ENCODE measurements at regions not wholly inside any gene's neighbourhood (a gene's known extent, or its start where the extent isn't known, plus 50 kb on each side); places are given as distances from the start of the nearest gene placed in this dataset.

DNA sequence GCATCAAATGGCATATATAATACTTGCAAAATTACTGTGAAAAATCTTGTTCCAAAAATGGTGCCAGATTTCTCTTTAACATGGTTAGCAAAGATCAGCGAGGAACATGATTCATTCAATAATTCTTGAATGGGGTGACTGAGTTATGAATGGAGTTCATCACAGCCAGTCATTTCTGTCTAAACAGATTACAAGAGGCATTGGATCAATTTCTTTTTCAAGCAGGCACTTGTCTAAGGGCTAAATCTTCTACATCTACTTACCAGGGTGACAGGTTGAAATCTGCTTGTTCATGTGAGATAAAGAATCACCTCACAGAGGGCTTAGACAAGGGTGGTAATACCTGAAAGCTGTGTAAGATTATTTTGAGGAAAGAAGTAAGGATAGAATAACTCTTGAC lies 247.7 kb downstream of the ATP23 start:
- no peak for DNase-seq (ENCODE audit: low read depth)
- Histone ChIP-seq H3K27me3 (ENCODE audit: control insufficient read depth, insufficient read depth, low read length) (no peaks in the 10 kb centered on the region), H3K4me3 (ENCODE audit: low read depth, low read length) (no peak overlapping the region), H3K36me3 (ENCODE audit: control insufficient read depth, insufficient read depth, low read length) (no peaks in the 10 kb centered on the region)
- TF ChIP-seq, protein P1, sequence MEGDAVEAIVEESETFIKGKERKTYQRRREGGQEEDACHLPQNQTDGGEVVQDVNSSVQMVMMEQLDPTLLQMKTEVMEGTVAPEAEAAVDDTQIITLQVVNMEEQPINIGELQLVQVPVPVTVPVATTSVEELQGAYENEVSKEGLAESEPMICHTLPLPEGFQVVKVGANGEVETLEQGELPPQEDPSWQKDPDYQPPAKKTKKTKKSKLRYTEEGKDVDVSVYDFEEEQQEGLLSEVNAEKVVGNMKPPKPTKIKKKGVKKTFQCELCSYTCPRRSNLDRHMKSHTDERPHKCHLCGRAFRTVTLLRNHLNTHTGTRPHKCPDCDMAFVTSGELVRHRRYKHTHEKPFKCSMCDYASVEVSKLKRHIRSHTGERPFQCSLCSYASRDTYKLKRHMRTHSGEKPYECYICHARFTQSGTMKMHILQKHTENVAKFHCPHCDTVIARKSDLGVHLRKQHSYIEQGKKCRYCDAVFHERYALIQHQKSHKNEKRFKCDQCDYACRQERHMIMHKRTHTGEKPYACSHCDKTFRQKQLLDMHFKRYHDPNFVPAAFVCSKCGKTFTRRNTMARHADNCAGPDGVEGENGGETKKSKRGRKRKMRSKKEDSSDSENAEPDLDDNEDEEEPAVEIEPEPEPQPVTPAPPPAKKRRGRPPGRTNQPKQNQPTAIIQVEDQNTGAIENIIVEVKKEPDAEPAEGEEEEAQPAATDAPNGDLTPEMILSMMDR (IDR thresholded peaks at IDR 0.05; ENCODE audit: insufficient read depth, low read length, poor library complexity, severe bottlenecking): no peak

DNA sequence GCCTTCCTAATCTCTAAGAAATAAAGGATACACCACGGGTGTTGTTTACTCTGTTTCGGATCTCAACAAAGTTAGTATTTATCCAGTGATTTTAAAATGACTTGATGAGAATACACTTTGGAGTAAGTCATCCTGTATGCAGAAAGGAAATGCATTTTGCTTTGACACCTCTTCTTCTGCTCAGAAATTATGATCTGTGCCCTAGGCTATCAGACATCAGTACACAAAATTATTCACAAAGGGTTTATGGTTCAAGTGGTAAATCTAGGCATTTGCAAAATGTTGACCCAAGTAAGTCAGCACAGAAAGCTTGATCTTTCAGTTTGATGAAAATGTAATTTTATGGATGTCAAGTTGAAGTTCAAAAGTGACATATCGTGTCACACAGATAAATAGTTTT lies 248.5 kb downstream of the ATP23 start:
- H3K4me3 ChIP-seq (ENCODE audit: low read depth, low read length): no peak overlapping the region
- TF ChIP-seq, protein P1 (IDR thresholded peaks at IDR 0.05; ENCODE audit: insufficient read depth, low read length, poor library complexity, severe bottlenecking): no peak
- H3K36me3 ChIP-seq (ENCODE audit: control insufficient read depth, insufficient read depth, low read length): no peaks in the 10 kb centered on the region
- no peaks in the 10 kb centered on the region for H3K27me3 ChIP-seq (ENCODE audit: control insufficient read depth, insufficient read depth, low read length)
- DNase-seq (ENCODE audit: low read depth): no peak

DNA sequence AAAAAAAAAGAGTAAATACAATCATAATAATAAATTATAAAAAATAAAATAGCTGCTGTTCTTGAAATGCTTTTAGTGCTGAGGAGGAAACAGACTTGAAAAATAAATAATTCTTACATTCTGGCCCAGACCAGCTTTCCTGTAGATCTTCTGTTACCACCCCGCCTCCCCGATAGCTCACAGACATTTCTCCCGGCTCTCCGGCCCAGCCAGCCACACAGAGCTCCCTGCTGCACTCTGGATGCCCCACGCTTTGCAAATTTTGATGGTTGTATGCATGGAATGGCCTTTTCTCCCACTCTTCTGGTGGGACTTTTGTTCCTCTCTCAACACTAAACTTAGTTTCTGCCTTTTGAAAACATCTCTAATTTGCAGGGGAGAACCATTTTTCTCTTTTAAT lies 249.3 kb downstream of the ATP23 start:
- no peaks in the 10 kb centered on the region for H3K36me3 ChIP-seq (ENCODE audit: control insufficient read depth, insufficient read depth, low read length)
- no peak overlapping the region for H3K4me3 ChIP-seq (ENCODE audit: low read depth, low read length)
- no peaks in the 10 kb centered on the region for H3K27me3 ChIP-seq (ENCODE audit: control insufficient read depth, insufficient read depth, low read length)
- DNase-seq (ENCODE audit: low read depth): no peak
- TF ChIP-seq, protein P1 (IDR thresholded peaks at IDR 0.05; ENCODE audit: insufficient read depth, low read length, poor library complexity, severe bottlenecking): no peak

DNA sequence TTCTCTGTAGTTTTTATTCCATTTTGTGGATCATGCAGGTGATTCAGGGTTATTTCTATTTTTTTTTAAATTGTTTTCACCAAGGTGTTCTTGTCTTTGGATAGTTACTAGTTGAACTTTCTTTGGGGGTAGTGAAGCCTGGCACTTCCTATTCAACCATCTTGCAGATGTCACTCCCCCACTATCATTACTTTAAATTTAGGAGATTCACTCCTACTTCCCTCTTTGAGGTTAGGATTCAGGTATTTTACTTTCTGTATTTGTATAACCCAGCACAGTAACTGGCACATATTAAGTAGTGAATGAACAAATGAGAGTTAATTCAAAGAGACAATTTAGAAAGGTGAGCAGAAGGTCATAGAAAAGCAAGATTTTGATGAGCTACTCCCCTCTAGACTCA lies 255.6 kb downstream of the ATP23 start:
- DNase-seq (ENCODE audit: low read depth): no peak
- no peaks in the 10 kb centered on the region for H3K36me3 ChIP-seq (ENCODE audit: control insufficient read depth, insufficient read depth, low read length)
- TF ChIP-seq, protein P1 (IDR thresholded peaks at IDR 0.05; ENCODE audit: insufficient read depth, low read length, poor library complexity, severe bottlenecking): no peak
- H3K27me3 ChIP-seq (ENCODE audit: control insufficient read depth, insufficient read depth, low read length): no peaks in the 10 kb centered on the region
- no peak overlapping the region for H3K4me3 ChIP-seq (ENCODE audit: low read depth, low read length)

DNA sequence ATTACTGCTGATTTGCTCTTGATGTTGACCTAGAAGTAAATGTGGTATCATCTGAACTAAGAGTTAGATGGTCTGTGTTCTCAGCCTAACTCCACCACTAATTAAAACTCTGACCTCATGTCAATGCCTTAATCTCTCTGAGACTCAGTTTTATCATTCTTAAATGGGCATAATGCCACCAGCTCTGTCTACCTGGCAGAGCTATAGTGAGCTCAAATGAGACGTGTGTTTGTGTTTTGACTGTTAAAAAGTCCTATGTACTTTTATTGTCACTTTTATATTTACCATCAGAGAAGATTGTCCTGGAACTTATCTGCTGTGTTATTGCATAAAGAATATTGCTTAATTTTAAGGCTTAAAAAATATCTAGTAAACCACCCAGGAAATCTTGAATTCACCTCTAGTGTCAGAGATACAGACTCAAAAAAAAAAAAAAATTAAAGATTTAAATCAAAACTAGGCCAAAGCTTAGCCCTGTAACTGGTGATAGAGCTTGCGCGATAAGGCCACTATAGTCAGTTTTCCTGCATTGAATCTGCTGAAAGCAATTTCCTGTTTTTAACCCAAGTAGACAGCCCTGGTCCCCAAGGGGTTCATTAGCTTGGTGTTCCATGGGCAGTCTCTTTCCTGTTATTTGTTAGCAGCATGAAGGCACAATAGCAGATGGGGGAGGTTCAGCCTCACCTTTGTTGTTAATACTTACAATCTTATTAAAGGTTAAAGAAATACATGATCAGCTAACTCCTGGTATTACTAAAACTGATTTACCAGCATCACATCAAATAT lies 261.8 kb downstream of the ATP23 start:
- H3K27me3 ChIP-seq (ENCODE audit: control insufficient read depth, insufficient read depth, low read length): no peaks in the 10 kb centered on the region
- TF ChIP-seq, protein P1 (IDR thresholded peaks at IDR 0.05; ENCODE audit: insufficient read depth, low read length, poor library complexity, severe bottlenecking): no peak
- DNase-seq (ENCODE audit: low read depth): no peak
- no peaks in the 10 kb centered on the region for H3K36me3 ChIP-seq (ENCODE audit: control insufficient read depth, insufficient read depth, low read length)
- H3K4me3 ChIP-seq (ENCODE audit: low read depth, low read length): no peak overlapping the region

DNA sequence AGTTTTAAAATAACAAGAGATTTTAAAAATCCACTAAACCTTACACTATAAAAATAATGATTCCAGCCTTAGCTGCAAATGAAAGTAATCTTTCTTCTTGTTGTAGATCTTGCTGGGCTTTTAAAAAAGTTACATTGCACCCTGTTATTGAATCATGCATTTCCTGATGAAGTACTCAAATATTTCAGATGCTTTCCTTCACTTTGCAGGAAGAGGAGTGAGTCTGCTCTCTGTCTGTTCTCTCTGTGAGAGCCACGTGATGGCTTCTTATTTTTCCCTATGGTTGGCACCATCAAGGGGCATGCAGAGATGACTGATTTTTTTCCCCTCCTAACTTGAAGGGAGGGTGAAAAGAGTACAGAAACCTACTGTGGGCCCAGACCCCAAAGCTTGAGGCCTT lies 262.7 kb downstream of the ATP23 start:
- H3K36me3 ChIP-seq (ENCODE audit: control insufficient read depth, insufficient read depth, low read length): no peaks in the 10 kb centered on the region
- H3K4me3 ChIP-seq (ENCODE audit: low read depth, low read length): no peak overlapping the region
- TF ChIP-seq, protein P1 (IDR thresholded peaks at IDR 0.05; ENCODE audit: insufficient read depth, low read length, poor library complexity, severe bottlenecking): no peak
- DNase-seq (ENCODE audit: low read depth): no peak
- H3K27me3 ChIP-seq (ENCODE audit: control insufficient read depth, insufficient read depth, low read length): no peaks in the 10 kb centered on the region

All from kidney epithelial cell (primary cell).